ENCODE measurements at regions not wholly inside any gene's neighbourhood (a gene's known extent, or its start where the extent isn't known, plus 50 kb on each side); places are given as distances from the start of the nearest gene placed in this dataset.

- TF ChIP-seq CTCF (IDR thresholded peaks at IDR 0.05) (no peak), POLR2A (IDR thresholded peaks at IDR 0.05) (no peak), EP300 (IDR thresholded peaks at IDR 0.05) (no peak)
These were observed 258.1 kb upstream of the EPHA7 start for GRCh38 chr6:93677264-93677965.
